Stimulated activated CD4-positive, alpha-beta T cell treated with anti-CD3 and anti-CD28 coated beads, Interleukin-4, amount 100 ng/mL, for 24 hours (primary cell): ENCODE measurements at regions not wholly inside any gene's neighbourhood (a gene's known extent, or its start where the extent isn't known, plus 50 kb on each side); places are given as distances from the start of the nearest gene placed in this dataset.

Experiments used
- DNase-seq: peaks from one replicate; pipeline ENCODE4 v3.0.0-alpha.2; 2020

- DNase-seq = no peak
Observed at GRCh38 chrX:39581411-39581810, 516.3 kb downstream of the BCOR start.

GRCh38 chrX:39582091-39582490 lies 515.7 kb downstream of the BCOR start:
- no peak for DNase-seq

- DNase-seq = no peak
Observed at GRCh38 chrX:39582976-39583375, 514.8 kb downstream of the BCOR start.

- DNase-seq = no peak
Observed at GRCh38 chrX:39585808-39586207, 511.9 kb downstream of the BCOR start.

GRCh38 chrX:39586359-39586758 lies 511.4 kb downstream of the BCOR start:
- DNase-seq = no peak

- DNase-seq = no peak
Observed at GRCh38 chrX:39591099-39591498, 506.7 kb downstream of the BCOR start.

GRCh38 chrX:39592776-39593175 lies 505.0 kb downstream of the BCOR start:
- DNase-seq = no peak

GRCh38 chrX:39595977-39596376 lies 501.8 kb downstream of the BCOR start:
- DNase-seq = no peak

GRCh38 chrX:39596437-39596836 lies 501.3 kb downstream of the BCOR start:
- no peak for DNase-seq

GRCh38 chrX:39599339-39599738 lies 498.4 kb downstream of the BCOR start:
- DNase-seq = no peak

GRCh38 chrX:39600222-39600621 lies 497.5 kb downstream of the BCOR start:
- no peak for DNase-seq

GRCh38 chrX:39601231-39602177 lies 496.3 kb downstream of the BCOR start:
- no peak for DNase-seq

- DNase-seq = no peak
Observed at GRCh38 chrX:39602195-39602594, 495.6 kb downstream of the BCOR start.

- no peak for DNase-seq
Observed at GRCh38 chrX:39603230-39603629, 494.5 kb downstream of the BCOR start.

- no peak for DNase-seq
Observed at GRCh38 chrX:39605183-39605582, 492.6 kb downstream of the BCOR start.

GRCh38 chrX:39605866-39606265 lies 491.9 kb downstream of the BCOR start:
- no peak for DNase-seq

GRCh38 chrX:39609941-39610340 lies 487.8 kb downstream of the BCOR start:
- DNase-seq = no peak

- DNase-seq = no peak
Observed at GRCh38 chrX:39611468-39611867, 486.3 kb downstream of the BCOR start.

GRCh38 chrX:39613482-39613995 lies 484.2 kb downstream of the BCOR start:
- no peak for DNase-seq

- peak; percentile 81 for DNase-seq
Observed at GRCh38 chrX:39613997-39614679, 483.6 kb downstream of the BCOR start.

- DNase-seq = no peak
Observed at GRCh38 chrX:39614680-39614998, 483.1 kb downstream of the BCOR start.

- no peak for DNase-seq
Observed at GRCh38 chrX:39616098-39616729, 481.5 kb downstream of the BCOR start.

- no peak for DNase-seq
Observed at GRCh38 chrX:39616731-39617130, 481.0 kb downstream of the BCOR start.

- no peak for DNase-seq
Observed at GRCh38 chrX:39618178-39618577, 479.6 kb downstream of the BCOR start.
